Neuronal stem cell (in vitro differentiated cells): ENCODE measurements at regions not wholly inside any gene's neighbourhood (a gene's known extent, or its start where the extent isn't known, plus 50 kb on each side); places are given as distances from the start of the nearest gene placed in this dataset.

ENCODE experiments used
- DNase-seq: peaks from one replicate; pipeline ENCODE4 v3.0.0-alpha.2; 2013; ENCODE audit warnings: low spot score
- H2AFZ ChIP-seq: one replicate; pipeline ENCODE4 v1.6.1; 2013; ENCODE audit warnings: mild to moderate bottlenecking, low read length, inconsistent platforms
- H2AK5ac ChIP-seq: 2 replicates; pipeline ENCODE4 v1.6.1; 2013; ENCODE audit warnings: low read depth, mild to moderate bottlenecking, inconsistent platforms, low read length, moderate library complexity, mixed read lengths
- H2BK120ac ChIP-seq: 2 replicates; pipeline ENCODE4 v1.6.1; 2013; ENCODE audit warnings: low read depth, mild to moderate bottlenecking, inconsistent platforms, low read length, moderate library complexity, mixed read lengths
- H2BK12ac ChIP-seq: one replicate; pipeline ENCODE4 v1.6.1; 2013; ENCODE audit warnings: low read length, inconsistent platforms
- H2BK15ac ChIP-seq: 2 replicates; pipeline ENCODE4 v1.6.1; 2013; ENCODE audit warnings: mild to moderate bottlenecking, low read length, inconsistent platforms, mixed read lengths
- H2BK5ac ChIP-seq: one replicate; pipeline ENCODE4 v1.6.1; 2013; ENCODE audit warnings: inconsistent platforms, mild to moderate bottlenecking, low read length, moderate library complexity
- H3K14ac ChIP-seq: one replicate; pipeline ENCODE4 v1.6.1; 2013; ENCODE audit warnings: low read length, inconsistent platforms
- H3K18ac ChIP-seq: 2 replicates; pipeline ENCODE4 v1.6.1; 2013; ENCODE audit warnings: low read length, inconsistent platforms
- H3K23ac ChIP-seq: 2 replicates; pipeline ENCODE4 v1.6.1; 2013; ENCODE audit warnings: low read depth, mild to moderate bottlenecking, mixed read lengths, low read length, inconsistent platforms; ENCODE audit not compliant: poor library complexity
- H3K27ac ChIP-seq: replicated peaks from 3 replicates; pipeline ENCODE4 v1.5.1; 2013; ENCODE audit warnings: low read length, inconsistent platforms
- H3K27me3 ChIP-seq, 3 experiments: 2 replicates each; pipeline ENCODE4 v1.6.1; 2013; ENCODE audit warnings: low read length in 3 of 3, mild to moderate bottlenecking in 2 of 3, inconsistent platforms in 1 of 3, low read depth in 1 of 3, mixed read lengths in 1 of 3, moderate library complexity in 1 of 3; ENCODE audit not compliant: control insufficient read depth in 3 of 3, insufficient read depth in 3 of 3
- H3K36me3 ChIP-seq, 2 donors: replicated peaks in 1 of 2; 2 replicates each; pipeline ENCODE4 v1.6.1; 2013; ENCODE audit warnings: low read length in 2 of 2; ENCODE audit not compliant: control insufficient read depth in 2 of 2, insufficient read depth in 2 of 2
- H3K4ac ChIP-seq: 2 replicates; pipeline ENCODE4 v1.6.1; 2013; ENCODE audit warnings: inconsistent platforms, mild to moderate bottlenecking, low read length, moderate library complexity
- H3K4me1 ChIP-seq, 2 donors: 1 replicate in 1 of 2; 2 replicates in 1 of 2; pipeline ENCODE4 v1.6.1; 2013; ENCODE audit warnings: low read length in 2 of 2, low read depth in 1 of 2; ENCODE audit not compliant: control insufficient read depth in 2 of 2, insufficient read depth in 1 of 2
- H3K4me2 ChIP-seq: one replicate; pipeline ENCODE4 v1.6.1; 2013; ENCODE audit warnings: mild to moderate bottlenecking, low read length, inconsistent platforms; ENCODE audit not compliant: insufficient read depth, poor library complexity, severe bottlenecking
- H3K4me3 ChIP-seq, 2 donors: 2 replicates each; pipeline ENCODE4 v1.5.1; 2013; ENCODE audit warnings: low read length in 2 of 2, mild to moderate bottlenecking in 2 of 2, inconsistent platforms in 1 of 2, moderate library complexity in 1 of 2
- H3K79me1 ChIP-seq: one replicate; pipeline ENCODE4 v1.6.1; 2013; ENCODE audit warnings: low read depth, mild to moderate bottlenecking, inconsistent platforms, low read length, moderate library complexity
- H3K9ac ChIP-seq: one replicate; pipeline ENCODE4 v1.6.1; 2013; ENCODE audit warnings: mild to moderate bottlenecking, low read depth, low read length, inconsistent platforms; ENCODE audit not compliant: poor library complexity
- H3K9me3 ChIP-seq, 2 donors: replicated peaks in 1 of 2; 2 replicates each; pipeline versions ENCODE3 to v1.6.1; 2013; ENCODE audit warnings: low read length in 2 of 2, mild to moderate bottlenecking in 2 of 2, inconsistent platforms in 1 of 2, low read depth in 1 of 2, mixed read lengths in 1 of 2, moderate library complexity in 1 of 2; ENCODE audit not compliant: control insufficient read depth in 2 of 2, insufficient read depth in 1 of 2
- H4K8ac ChIP-seq: one replicate; pipeline ENCODE4 v1.6.1; 2013; ENCODE audit warnings: low read depth, mild to moderate bottlenecking, inconsistent platforms, low read length, moderate library complexity
- H4K91ac ChIP-seq: one replicate; pipeline ENCODE4 v1.6.1; 2013; ENCODE audit warnings: low read length, low read depth, mild to moderate bottlenecking, inconsistent platforms; ENCODE audit not compliant: poor library complexity
- WGBS, 2 donors: extraction: QIAGEN DNeasy Blood & Tissue Kit; methylation state at CpG; one replicate each; pipeline ENCODE4 v1.1.7; 2013; ENCODE audit warnings: missing lambda C conversion rate in 2 of 2, mixed read lengths in 1 of 2; ENCODE audit not compliant: insufficient read length in 2 of 2, insufficient replicate concordance in 1 of 2; ENCODE audit errors: extremely low coverage in 2 of 2; 5-methylcytosine and 5-hydroxymethylcytosine counted together

DNA sequence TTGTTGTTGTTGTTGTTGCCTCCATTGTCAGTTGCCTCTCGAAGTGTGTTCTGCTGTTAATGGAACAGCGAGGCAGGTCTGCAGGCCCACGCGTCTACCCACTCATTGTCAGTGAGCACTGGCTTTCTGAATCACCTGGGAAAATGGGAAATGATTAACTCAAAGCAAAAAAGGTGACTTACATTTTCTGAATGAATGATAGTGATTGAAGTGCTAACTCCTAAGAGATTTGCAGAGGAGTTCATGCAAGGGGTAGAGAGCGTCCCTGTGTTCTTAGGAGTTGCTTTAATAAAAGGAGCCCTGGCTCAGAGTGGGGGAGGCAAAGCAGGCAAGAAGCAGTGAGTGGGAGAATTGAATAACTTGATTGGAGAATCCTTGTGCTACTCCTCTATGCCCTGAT lies 177.6 kb downstream of the CAND1 start:
- H2BK15ac ChIP-seq: no peak overlapping the region
- no peaks in the 10 kb centered on the region for H3K79me1 ChIP-seq
- H3K14ac ChIP-seq: no peak overlapping the region
- no peak overlapping the region for H2AK5ac ChIP-seq
- H3K4me2 ChIP-seq: no peak overlapping the region
- H3K9me3 ChIP-seq: no peaks in the 10 kb centered on the region
- no peak for DNase-seq
- no peak overlapping the region for H2BK120ac ChIP-seq
- H3K18ac ChIP-seq: no peak overlapping the region
- no peaks in the 10 kb centered on the region for H3K4me1 ChIP-seq
- no peak overlapping the region for H3K4ac ChIP-seq
- H3K9ac ChIP-seq: no peak overlapping the region
- no peak overlapping the region for H3K27ac ChIP-seq
- WGBS, 2 donors: no CpG with 5 or more reads among the region's 5 CpGs
- no peak overlapping the region for H2BK5ac ChIP-seq
- H3K23ac ChIP-seq: no peak overlapping the region
- H3K4me3 ChIP-seq: no peak overlapping the region
- H2AFZ ChIP-seq: no peak overlapping the region
- H3K36me3 ChIP-seq: no peaks in the 10 kb centered on the region
- H2BK12ac ChIP-seq: no peak overlapping the region
- H4K8ac ChIP-seq: no peak overlapping the region
- peaks cover 0 to 3% (median 0%) of the 10 kb centered on the region in 3 experiments for H3K27me3 ChIP-seq
- H4K91ac ChIP-seq: no peak overlapping the region

DNA sequence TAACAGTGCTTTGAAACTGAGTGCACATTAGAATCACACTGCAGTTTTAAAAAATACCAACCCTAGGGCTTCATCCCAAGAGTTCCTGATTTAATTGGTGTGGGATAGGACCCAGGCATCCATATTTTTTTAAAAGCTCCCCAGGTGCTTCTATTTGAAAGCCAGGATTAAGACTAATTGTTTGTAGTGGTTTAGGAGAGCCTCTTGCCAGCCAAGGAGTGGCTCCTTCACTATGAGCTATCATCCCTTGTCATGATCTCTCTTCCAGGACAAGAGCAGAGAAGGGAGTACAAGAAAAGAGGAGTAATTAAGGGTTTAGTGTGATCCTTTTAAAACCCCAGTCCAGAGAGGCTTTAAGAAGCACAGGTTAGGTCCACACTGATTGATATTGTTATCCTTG lies 178.0 kb downstream of the CAND1 start:
- Histone ChIP-seq H3K4ac (no peak overlapping the region), H4K8ac (no peak overlapping the region), H2AFZ (no peak overlapping the region), H3K9ac (no peak overlapping the region), H3K4me2 (no peak overlapping the region), H3K27me3 (peaks cover 0 to 3% (median 0%) of the 10 kb centered on the region in 3 experiments), H3K14ac (no peak overlapping the region), H2BK15ac (no peak overlapping the region), H3K4me3 (no peak overlapping the region), H3K27ac (no peak overlapping the region), H3K23ac (no peak overlapping the region), H3K4me1 (no peaks in the 10 kb centered on the region), H3K36me3 (no peaks in the 10 kb centered on the region), H3K9me3 (no peaks in the 10 kb centered on the region), H2BK12ac (no peak overlapping the region), H2AK5ac (no peak overlapping the region), H3K79me1 (no peaks in the 10 kb centered on the region), H2BK5ac (no peak overlapping the region), H3K18ac (no peak overlapping the region), H2BK120ac (no peak overlapping the region), H4K91ac (no peak overlapping the region)
- DNase-seq: no peak

DNA sequence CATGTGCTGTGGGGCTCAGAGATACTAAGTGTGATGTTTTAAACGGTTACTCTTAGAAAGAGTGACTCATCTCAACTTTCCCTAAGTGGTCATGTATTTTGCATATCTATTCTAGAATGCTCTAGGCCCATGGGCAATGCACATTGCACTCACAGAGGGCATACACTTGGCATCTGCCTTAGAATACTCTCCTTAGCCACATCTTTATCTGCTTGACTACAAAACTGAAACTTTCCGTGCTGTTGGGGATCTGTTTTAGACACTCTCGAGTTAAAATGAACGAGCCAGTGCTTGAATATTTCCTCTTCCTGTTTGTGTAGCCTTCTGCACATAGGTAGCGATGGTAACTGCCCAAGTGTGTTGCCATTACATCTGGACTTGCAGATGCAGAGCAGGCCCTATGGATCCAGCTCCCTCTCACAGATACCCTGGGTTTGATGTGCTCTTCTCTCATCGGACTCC lies 180.5 kb downstream of the CAND1 start:
- Histone ChIP-seq H3K4me1 (no peaks in the 10 kb centered on the region), H3K9me3 (no peaks in the 10 kb centered on the region), H3K79me1 (no peaks in the 10 kb centered on the region), H2BK120ac (no peak overlapping the region), H2BK5ac (no peak overlapping the region), H4K8ac (no peak overlapping the region), H3K4me2 (no peak overlapping the region), H3K36me3 (no peaks in the 10 kb centered on the region), H2AK5ac (peak overlapping the region; percentile 36), H3K27ac (no peak overlapping the region), H3K23ac (no peak overlapping the region), H2AFZ (no peak overlapping the region), H4K91ac (no peak overlapping the region), H3K4ac (no peak overlapping the region), H2BK12ac (no peak overlapping the region), H3K18ac (no peak overlapping the region), H3K4me3 (no peak overlapping the region), H2BK15ac (no peak overlapping the region), H3K27me3 (peaks cover 0 to 3% (median 0%) of the 10 kb centered on the region in 3 experiments), H3K9ac (no peak overlapping the region), H3K14ac (no peak overlapping the region)
- WGBS, 2 donors: no CpG with 5 or more reads among the region's 6 CpGs
- DNase-seq: no peak

DNA sequence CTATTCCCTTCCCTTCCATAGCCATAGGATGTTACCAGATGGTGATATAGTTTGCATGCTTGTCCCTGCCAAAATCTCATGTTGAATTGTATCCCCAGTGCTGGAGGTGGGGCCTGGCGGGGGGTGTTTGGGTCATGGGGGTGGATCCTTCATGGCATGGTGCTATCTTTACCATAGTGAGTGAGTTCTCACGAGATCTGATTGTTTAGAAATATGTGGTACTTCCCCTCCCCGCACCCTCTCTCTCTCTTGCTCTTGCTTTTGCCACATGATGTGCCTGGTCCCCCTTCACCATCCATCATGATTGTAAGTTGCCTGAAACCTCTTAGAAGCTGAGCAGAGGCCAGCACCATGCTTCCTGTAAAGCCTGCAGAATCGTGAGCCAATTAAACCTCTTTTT lies 181.3 kb downstream of the CAND1 start:
- H3K23ac ChIP-seq: no peak overlapping the region
- no peak overlapping the region for H3K9ac ChIP-seq
- peaks cover 0 to 3% (median 0%) of the 10 kb centered on the region in 3 experiments for H3K27me3 ChIP-seq
- no peak for DNase-seq
- H3K4me1 ChIP-seq: peaks cover 0 to 2% of the 10 kb centered on the region in 2 donors
- H2BK12ac ChIP-seq: no peak overlapping the region
- no peak overlapping the region for H2BK120ac ChIP-seq
- no CpG with 5 or more reads among the region's 4 CpGs for WGBS, 2 donors
- H2BK15ac ChIP-seq: no peak overlapping the region
- H3K79me1 ChIP-seq: no peaks in the 10 kb centered on the region
- no peak overlapping the region for H3K14ac ChIP-seq
- H4K91ac ChIP-seq: no peak overlapping the region
- H3K4ac ChIP-seq: no peak overlapping the region
- no peak overlapping the region for H3K18ac ChIP-seq
- H3K36me3 ChIP-seq: no peaks in the 10 kb centered on the region
- H2AFZ ChIP-seq: no peak overlapping the region
- H3K4me3 ChIP-seq: no peak overlapping the region
- H2AK5ac ChIP-seq: no peak overlapping the region
- H3K4me2 ChIP-seq: no peak overlapping the region
- no peak overlapping the region for H2BK5ac ChIP-seq
- H4K8ac ChIP-seq: no peak overlapping the region
- H3K9me3 ChIP-seq: no peaks in the 10 kb centered on the region
- H3K27ac ChIP-seq: no peak overlapping the region
